ENCODE measurements at regions not wholly inside any gene's neighbourhood (a gene's known extent, or its start where the extent isn't known, plus 50 kb on each side); places are given as distances from the start of the nearest gene placed in this dataset.

GRCh38 chr5:97443740-97444139 lies 260.7 kb upstream of the RIOK2 start:
- DNase-seq (ENCODE audit: extremely low spot score in 2 of 2), result no peak
- no peak overlapping the region for H3K27ac ChIP-seq
- no peak for TF ChIP-seq POLR2AphosphoS5 (IDR thresholded peaks at IDR 0.05; ENCODE audit: insufficient read depth in 1 of 2, low read depth in 1 of 2)
- no peak for TF ChIP-seq POLR2A (IDR thresholded peaks at IDR 0.05)
- TF ChIP-seq CTCF (IDR thresholded peaks at IDR 0.05), result no peak
- intact Hi-C loops (cut with DNase I), result no loop called here
- H3K4me3 ChIP-seq, result no peak overlapping the region
- no peaks in the 10 kb centered on the region for H3K27me3 ChIP-seq
- H3K36me3 ChIP-seq, result no peaks in the 10 kb centered on the region
- H3K4me1 ChIP-seq, result no peaks in the 10 kb centered on the region
- H3K9me3 ChIP-seq, result no peaks in the 10 kb centered on the region

GRCh38 chr5:97449172-97449571 lies 266.1 kb upstream of the RIOK2 start:
- no peak for DNase-seq (ENCODE audit: extremely low spot score in 2 of 2)
- Histone ChIP-seq H3K4me3 (no peak overlapping the region), H3K9me3 (no peaks in the 10 kb centered on the region), H3K36me3 (no peaks in the 10 kb centered on the region), H3K4me1 (no peaks in the 10 kb centered on the region), H3K27me3 (no peaks in the 10 kb centered on the region), H3K27ac (no peak overlapping the region)
- TF ChIP-seq POLR2A (IDR thresholded peaks at IDR 0.05), result no peak
- TF ChIP-seq POLR2AphosphoS5 (IDR thresholded peaks at IDR 0.05; ENCODE audit: insufficient read depth in 1 of 2, low read depth in 1 of 2), result no peak
- TF ChIP-seq CTCF (IDR thresholded peaks at IDR 0.05), result no peak
- intact Hi-C loops (cut with DNase I), result no loop called here

- TF ChIP-seq CTCF (IDR thresholded peaks at IDR 0.05) (no peak), POLR2AphosphoS5 (IDR thresholded peaks at IDR 0.05; ENCODE audit: insufficient read depth in 1 of 2, low read depth in 1 of 2) (no peak), POLR2A (IDR thresholded peaks at IDR 0.05) (no peak)
- Histone ChIP-seq H3K4me3 (no peak overlapping the region), H3K27ac (no peak overlapping the region), H3K36me3 (no peaks in the 10 kb centered on the region), H3K4me1 (no peaks in the 10 kb centered on the region), H3K9me3 (no peaks in the 10 kb centered on the region), H3K27me3 (no peaks in the 10 kb centered on the region)
- intact Hi-C loops (cut with DNase I), result no loop called here
- DNase-seq (ENCODE audit: extremely low spot score in 2 of 2), result no peak
Observed at GRCh38 chr5:97452646-97453045, 269.6 kb upstream of the RIOK2 start.

GRCh38 chr5:97453263-97453662 lies 270.2 kb upstream of the RIOK2 start:
- no peak for DNase-seq (ENCODE audit: extremely low spot score in 2 of 2)
- H3K27me3 ChIP-seq, result no peaks in the 10 kb centered on the region
- H3K4me1 ChIP-seq, result no peaks in the 10 kb centered on the region
- H3K27ac ChIP-seq, result no peak overlapping the region
- TF ChIP-seq POLR2A (IDR thresholded peaks at IDR 0.05), result no peak
- TF ChIP-seq CTCF (IDR thresholded peaks at IDR 0.05), result no peak
- TF ChIP-seq POLR2AphosphoS5 (IDR thresholded peaks at IDR 0.05; ENCODE audit: insufficient read depth in 1 of 2, low read depth in 1 of 2), result no peak
- no peaks in the 10 kb centered on the region for H3K36me3 ChIP-seq
- no peaks in the 10 kb centered on the region for H3K9me3 ChIP-seq
- H3K4me3 ChIP-seq, result no peak overlapping the region
- intact Hi-C loops (cut with DNase I), result no loop called here

GRCh38 chr5:97454015-97454414 lies 271.0 kb upstream of the RIOK2 start:
- intact Hi-C loops (cut with DNase I), result no loop called here
- H3K9me3 ChIP-seq, result no peaks in the 10 kb centered on the region
- H3K4me3 ChIP-seq, result no peak overlapping the region
- no peak overlapping the region for H3K27ac ChIP-seq
- no peaks in the 10 kb centered on the region for H3K27me3 ChIP-seq
- H3K36me3 ChIP-seq, result no peaks in the 10 kb centered on the region
- TF ChIP-seq CTCF (IDR thresholded peaks at IDR 0.05) (no peak), POLR2A (IDR thresholded peaks at IDR 0.05) (no peak), POLR2AphosphoS5 (IDR thresholded peaks at IDR 0.05; ENCODE audit: insufficient read depth in 1 of 2, low read depth in 1 of 2) (no peak)
- DNase-seq (ENCODE audit: extremely low spot score in 2 of 2), result no peak
- no peaks in the 10 kb centered on the region for H3K4me1 ChIP-seq
